ENCODE measurements at regions not wholly inside any gene's neighbourhood (a gene's known extent, or its start where the extent isn't known, plus 50 kb on each side); places are given as distances from the start of the nearest gene placed in this dataset.

DNA sequence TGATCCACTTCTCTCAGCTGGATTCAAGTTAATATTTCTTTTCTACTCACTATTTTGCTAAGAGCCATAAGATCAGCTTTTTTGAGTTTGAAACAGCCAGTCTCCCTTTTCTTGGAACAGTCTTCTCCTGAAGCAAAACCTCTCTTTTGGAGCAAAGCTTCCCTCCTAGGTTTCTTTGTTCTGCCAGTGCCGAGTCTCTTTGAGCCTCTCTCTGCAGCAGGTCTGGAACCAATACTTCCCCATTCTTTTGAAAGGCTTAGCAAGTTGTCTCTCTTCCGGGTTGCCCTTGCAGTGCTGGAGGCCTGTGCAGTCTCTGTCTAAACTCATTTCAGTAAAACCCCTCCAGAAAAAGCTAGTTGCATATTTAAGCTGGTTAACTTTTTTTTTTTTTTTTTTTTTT lies 454.8 kb downstream of the NOVA1 start:
- TF ChIP-seq SMARCA5 (IDR thresholded peaks at IDR 0.05) (no peak), TEAD1 (CRISPR knock-in tag; IDR thresholded peaks at IDR 0.05) (no peak), PRPF4 (IDR thresholded peaks at IDR 0.05; ENCODE audit: insufficient read depth, low read depth, low read length, poor library complexity, severe bottlenecking) (no peak)
- TF ChIP-seq, protein P1, sequence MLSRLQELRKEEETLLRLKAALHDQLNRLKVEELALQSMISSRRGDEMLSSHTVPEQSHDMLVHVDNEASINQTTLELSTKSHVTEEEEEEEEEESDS (CRISPR knock-in tag; IDR thresholded peaks at IDR 0.05): no peak
- TF ChIP-seq, protein P2, sequence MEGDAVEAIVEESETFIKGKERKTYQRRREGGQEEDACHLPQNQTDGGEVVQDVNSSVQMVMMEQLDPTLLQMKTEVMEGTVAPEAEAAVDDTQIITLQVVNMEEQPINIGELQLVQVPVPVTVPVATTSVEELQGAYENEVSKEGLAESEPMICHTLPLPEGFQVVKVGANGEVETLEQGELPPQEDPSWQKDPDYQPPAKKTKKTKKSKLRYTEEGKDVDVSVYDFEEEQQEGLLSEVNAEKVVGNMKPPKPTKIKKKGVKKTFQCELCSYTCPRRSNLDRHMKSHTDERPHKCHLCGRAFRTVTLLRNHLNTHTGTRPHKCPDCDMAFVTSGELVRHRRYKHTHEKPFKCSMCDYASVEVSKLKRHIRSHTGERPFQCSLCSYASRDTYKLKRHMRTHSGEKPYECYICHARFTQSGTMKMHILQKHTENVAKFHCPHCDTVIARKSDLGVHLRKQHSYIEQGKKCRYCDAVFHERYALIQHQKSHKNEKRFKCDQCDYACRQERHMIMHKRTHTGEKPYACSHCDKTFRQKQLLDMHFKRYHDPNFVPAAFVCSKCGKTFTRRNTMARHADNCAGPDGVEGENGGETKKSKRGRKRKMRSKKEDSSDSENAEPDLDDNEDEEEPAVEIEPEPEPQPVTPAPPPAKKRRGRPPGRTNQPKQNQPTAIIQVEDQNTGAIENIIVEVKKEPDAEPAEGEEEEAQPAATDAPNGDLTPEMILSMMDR (IDR thresholded peaks at IDR 0.05 in 2 of 3, conservative IDR thresholded peaks at IDR 0.05 in 1 of 3; ENCODE audit: insufficient read depth in 2 of 3, low read depth in 1 of 3, low read length in 3 of 3): no peak
- TF ChIP-seq, protein P3, sequence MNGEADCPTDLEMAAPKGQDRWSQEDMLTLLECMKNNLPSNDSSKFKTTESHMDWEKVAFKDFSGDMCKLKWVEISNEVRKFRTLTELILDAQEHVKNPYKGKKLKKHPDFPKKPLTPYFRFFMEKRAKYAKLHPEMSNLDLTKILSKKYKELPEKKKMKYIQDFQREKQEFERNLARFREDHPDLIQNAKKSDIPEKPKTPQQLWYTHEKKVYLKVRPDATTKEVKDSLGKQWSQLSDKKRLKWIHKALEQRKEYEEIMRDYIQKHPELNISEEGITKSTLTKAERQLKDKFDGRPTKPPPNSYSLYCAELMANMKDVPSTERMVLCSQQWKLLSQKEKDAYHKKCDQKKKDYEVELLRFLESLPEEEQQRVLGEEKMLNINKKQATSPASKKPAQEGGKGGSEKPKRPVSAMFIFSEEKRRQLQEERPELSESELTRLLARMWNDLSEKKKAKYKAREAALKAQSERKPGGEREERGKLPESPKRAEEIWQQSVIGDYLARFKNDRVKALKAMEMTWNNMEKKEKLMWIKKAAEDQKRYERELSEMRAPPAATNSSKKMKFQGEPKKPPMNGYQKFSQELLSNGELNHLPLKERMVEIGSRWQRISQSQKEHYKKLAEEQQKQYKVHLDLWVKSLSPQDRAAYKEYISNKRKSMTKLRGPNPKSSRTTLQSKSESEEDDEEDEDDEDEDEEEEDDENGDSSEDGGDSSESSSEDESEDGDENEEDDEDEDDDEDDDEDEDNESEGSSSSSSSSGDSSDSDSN (IDR thresholded peaks at IDR 0.05; ENCODE audit: borderline replicate concordance in 1 of 2, low read depth in 2 of 2, low read length in 2 of 2): no peak

Data from K562 (cell line).